T-helper 17 cell (primary cell): ENCODE measurements at regions not wholly inside any gene's neighbourhood (a gene's known extent, or its start where the extent isn't known, plus 50 kb on each side); places are given as distances from the start of the nearest gene placed in this dataset.

Experiments
- ATAC-seq: fragments of 150-1000 bp; cut with Tn5 transposase; 2 replicates; pipeline ENCODE4 v1.10.0; 2021; ENCODE audit warnings: mild to moderate bottlenecking, moderate library complexity
- DNase-seq, 3 donors: peaks; one replicate each; pipeline versions ENCODE4 v3.0.0 to v3.0.0-alpha.2; 2020 to 2021
- H3K9me3 ChIP-seq: one replicate; pipeline ENCODE4 v1.7.0; 2013; ENCODE audit warnings: low read length, mild to moderate bottlenecking; ENCODE audit not compliant: control insufficient read depth, poor library complexity, severe bottlenecking
- H3K27ac Mint-ChIP-seq: one replicate; pipeline ENCODE4 v1.8.0; 2022; ENCODE audit warnings: mild to moderate bottlenecking, moderate library complexity, mixed read lengths
- H3K27me3 Mint-ChIP-seq: one replicate; pipeline ENCODE4 v1.8.0; 2022; ENCODE audit warnings: mixed read lengths
- H3K36me3 Mint-ChIP-seq: one replicate; pipeline ENCODE4 v1.8.0; 2022; ENCODE audit warnings: low read depth, mixed read lengths
- H3K4me1 Mint-ChIP-seq: one replicate; pipeline ENCODE4 v1.8.0; 2022; ENCODE audit warnings: mild to moderate bottlenecking, mixed read lengths
- H3K4me3 Mint-ChIP-seq: one replicate; pipeline ENCODE4 v1.8.0; 2022; ENCODE audit warnings: mild to moderate bottlenecking, moderate library complexity, mixed read lengths

GRCh38 chr7:35482231-35482630, 212.7 kb downstream of the HERPUD2 start:
- ATAC-seq (no peak), DNase-seq (no peak)
- H3K36me3 Mint-ChIP-seq, result peaks cover 3% of the 10 kb centered on the region
- H3K4me3 Mint-ChIP-seq, result no peak overlapping the region
- H3K4me1 Mint-ChIP-seq, result no peaks in the 10 kb centered on the region
- H3K27ac Mint-ChIP-seq, result no peak overlapping the region
- H3K9me3 ChIP-seq, result no peaks in the 10 kb centered on the region
- peaks cover 38% of the 10 kb centered on the region for H3K27me3 Mint-ChIP-seq

- DNase-seq (no peak), ATAC-seq (no peak)
- Mint-ChIP-seq H3K36me3 (peaks cover 3% of the 10 kb centered on the region), H3K27me3 (peaks cover 38% of the 10 kb centered on the region), H3K27ac (no peak overlapping the region), H3K4me3 (no peak overlapping the region), H3K4me1 (no peaks in the 10 kb centered on the region)
- no peaks in the 10 kb centered on the region for H3K9me3 ChIP-seq
Observed at GRCh38 chr7:35480806-35481205, 214.1 kb downstream of the HERPUD2 start.

- DNase-seq, result no peak
- no peak overlapping the region for H3K4me3 Mint-ChIP-seq
- H3K27ac Mint-ChIP-seq, result no peak overlapping the region
- no peaks in the 10 kb centered on the region for H3K36me3 Mint-ChIP-seq
- H3K9me3 ChIP-seq, result no peaks in the 10 kb centered on the region
- peaks cover 21% of the 10 kb centered on the region for H3K27me3 Mint-ChIP-seq
- no peaks in the 10 kb centered on the region for H3K4me1 Mint-ChIP-seq
- no peak for ATAC-seq
Observed at GRCh38 chr7:35477609-35478008, 217.3 kb downstream of the HERPUD2 start.

GRCh38 chr7:35474100-35474499, 220.2 kb upstream of the TBX20 start:
- H3K27me3 Mint-ChIP-seq, result peaks cover 14% of the 10 kb centered on the region
- no peaks in the 10 kb centered on the region for H3K9me3 ChIP-seq
- no peak overlapping the region for H3K4me3 Mint-ChIP-seq
- H3K4me1 Mint-ChIP-seq, result no peaks in the 10 kb centered on the region
- no peak for DNase-seq
- ATAC-seq, result no peak
- no peak overlapping the region for H3K27ac Mint-ChIP-seq
- no peaks in the 10 kb centered on the region for H3K36me3 Mint-ChIP-seq

- Mint-ChIP-seq H3K4me3 (no peak overlapping the region), H3K27me3 (peaks cover 51% of the 10 kb centered on the region), H3K27ac (no peak overlapping the region), H3K4me1 (no peaks in the 10 kb centered on the region), H3K36me3 (no peaks in the 10 kb centered on the region)
- DNase-seq (no peak), ATAC-seq (no peak)
- H3K9me3 ChIP-seq, result no peaks in the 10 kb centered on the region
Observed at GRCh38 chr7:35468606-35469005, 214.7 kb upstream of the TBX20 start.

GRCh38 chr7:35467456-35467978, 213.6 kb upstream of the TBX20 start:
- Mint-ChIP-seq H3K4me1 (no peaks in the 10 kb centered on the region), H3K4me3 (no peak overlapping the region), H3K27ac (no peak overlapping the region), H3K27me3 (peaks cover 51% of the 10 kb centered on the region), H3K36me3 (no peaks in the 10 kb centered on the region)
- no peaks in the 10 kb centered on the region for H3K9me3 ChIP-seq
- DNase-seq, result no peak
- ATAC-seq, result no peak

- DNase-seq (no peak), ATAC-seq (no peak)
- no peaks in the 10 kb centered on the region for H3K4me1 Mint-ChIP-seq
- H3K27me3 Mint-ChIP-seq, result peaks cover 51% of the 10 kb centered on the region
- no peak overlapping the region for H3K27ac Mint-ChIP-seq
- no peak overlapping the region for H3K4me3 Mint-ChIP-seq
- H3K9me3 ChIP-seq, result no peaks in the 10 kb centered on the region
- no peaks in the 10 kb centered on the region for H3K36me3 Mint-ChIP-seq
Observed at GRCh38 chr7:35465791-35466336, 212.0 kb upstream of the TBX20 start.

- Mint-ChIP-seq H3K4me1 (no peaks in the 10 kb centered on the region), H3K27me3 (peaks cover 38% of the 10 kb centered on the region), H3K27ac (no peak overlapping the region), H3K36me3 (no peaks in the 10 kb centered on the region), H3K4me3 (no peak overlapping the region)
- DNase-seq (no peak), ATAC-seq (no peak)
- no peaks in the 10 kb centered on the region for H3K9me3 ChIP-seq
Observed at GRCh38 chr7:35463751-35464150, 209.9 kb upstream of the TBX20 start.

- Mint-ChIP-seq H3K4me1 (no peaks in the 10 kb centered on the region), H3K27me3 (peaks cover 32% of the 10 kb centered on the region)
- ATAC-seq, result no peak
Observed at GRCh38 chr7:35463176-35463700, 209.3 kb upstream of the TBX20 start.

GRCh38 chr7:35454575-35455385, 200.9 kb upstream of the TBX20 start:
- H3K27me3 Mint-ChIP-seq, result peaks cover 39% of the 10 kb centered on the region
- no peak overlapping the region for H3K4me3 Mint-ChIP-seq

More at GRCh38 chr7:35463176-35463700, 209.3 kb upstream of the TBX20 start:
- DNase-seq, result no peak
- no peaks in the 10 kb centered on the region for H3K9me3 ChIP-seq
- Mint-ChIP-seq H3K36me3 (no peaks in the 10 kb centered on the region), H3K4me3 (no peak overlapping the region), H3K27ac (no peak overlapping the region)

GRCh38 chr7:35450456-35451214, 196.7 kb upstream of the TBX20 start:
- Mint-ChIP-seq H3K4me1 (peaks cover 3% of the 10 kb centered on the region), H3K27ac (no peak overlapping the region), H3K4me3 (no peak overlapping the region), H3K27me3 (peaks cover 61% of the 10 kb centered on the region), H3K36me3 (peaks cover 5% of the 10 kb centered on the region)
- ATAC-seq, result no peak
- no peak for DNase-seq
- no peaks in the 10 kb centered on the region for H3K9me3 ChIP-seq

More at GRCh38 chr7:35454575-35455385, 200.9 kb upstream of the TBX20 start:
- peaks cover 7% of the 10 kb centered on the region for H3K36me3 Mint-ChIP-seq
- H3K9me3 ChIP-seq, result no peaks in the 10 kb centered on the region
- no peak for DNase-seq
- no peak for ATAC-seq
- peaks cover 3% of the 10 kb centered on the region for H3K4me1 Mint-ChIP-seq
- no peak overlapping the region for H3K27ac Mint-ChIP-seq

- no peaks in the 10 kb centered on the region for H3K36me3 Mint-ChIP-seq
- no peak overlapping the region for H3K27ac Mint-ChIP-seq
- H3K4me3 Mint-ChIP-seq, result no peak overlapping the region
- no peaks in the 10 kb centered on the region for H3K9me3 ChIP-seq
- ATAC-seq (no peak), DNase-seq (no peak)
- H3K4me1 Mint-ChIP-seq, result no peaks in the 10 kb centered on the region
- H3K27me3 Mint-ChIP-seq, result peaks cover 59% of the 10 kb centered on the region
Observed at GRCh38 chr7:35448486-35448885, 194.6 kb upstream of the TBX20 start.

GRCh38 chr7:35446091-35446490, 192.2 kb upstream of the TBX20 start:
- no peaks in the 10 kb centered on the region for H3K36me3 Mint-ChIP-seq
- ATAC-seq (no peak), DNase-seq (no peak)
- no peak overlapping the region for H3K27ac Mint-ChIP-seq
- H3K4me1 Mint-ChIP-seq, result no peaks in the 10 kb centered on the region
- H3K27me3 Mint-ChIP-seq, result peaks cover 51% of the 10 kb centered on the region
- H3K9me3 ChIP-seq, result no peaks in the 10 kb centered on the region
- no peak overlapping the region for H3K4me3 Mint-ChIP-seq
